ENCODE measurements at regions not wholly inside any gene's neighbourhood (a gene's known extent, or its start where the extent isn't known, plus 50 kb on each side); places are given as distances from the start of the nearest gene placed in this dataset.

GRCh38 chr21:31594726-31595125 is 64.8 kb upstream of the SOD1 start:
- H2BK120ac ChIP-seq (ENCODE audit: low read depth, low read length, poor library complexity, severe bottlenecking): no peak overlapping the region
- DNase-seq: no peak
- no peak overlapping the region for H4K8ac ChIP-seq (replicated peaks; ENCODE audit: insufficient read length, low read depth, low read length)
- H3K9ac ChIP-seq (ENCODE audit: extremely low read depth, insufficient read length, low read length): no peak overlapping the region
- H2BK20ac ChIP-seq (ENCODE audit: low read depth, low read length, poor library complexity, severe bottlenecking): no peak overlapping the region
- H3T11ph ChIP-seq (ENCODE audit: low read length): no peak overlapping the region
- H4K5ac ChIP-seq (ENCODE audit: insufficient read length, low read depth, low read length): no peak overlapping the region
- H3K4me2 ChIP-seq (ENCODE audit: insufficient read depth, insufficient read length, low read length): no peak overlapping the region
- H3K4me1 Mint-ChIP-seq: peaks cover 7 to 22% of the 10 kb centered on the region in 2 experiments
- H4K91ac ChIP-seq (ENCODE audit: insufficient read length, low read depth, low read length): no peak overlapping the region
- no peak overlapping the region for H2BK15ac ChIP-seq (ENCODE audit: low read depth, low read length)
- no peak overlapping the region for H2AFZ ChIP-seq (ENCODE audit: low read length)
- no peak for TF ChIP-seq CTCF (conservative IDR thresholded peaks at IDR 0.05)
- no peak overlapping the region for H2BK5ac ChIP-seq (ENCODE audit: insufficient read length, low read length)
- no peaks in the 10 kb centered on the region for H3K79me2 ChIP-seq (ENCODE audit: insufficient read depth, low read length)
- H3K27ac Mint-ChIP-seq: no peak overlapping the region
- H3K23ac ChIP-seq (ENCODE audit: insufficient read length, low read depth, low read length): no peak overlapping the region
- no peaks in the 10 kb centered on the region for H3K23me2 ChIP-seq (ENCODE audit: insufficient read length, low read depth, low read length, poor library complexity, severe bottlenecking)
- peaks cover 0 to 5% of the 10 kb centered on the region in 2 experiments; a peak in 1 of 5 replicates for H3K9me3 Mint-ChIP-seq
- no peaks in the 10 kb centered on the region for H3K36me3 Mint-ChIP-seq (ENCODE audit: insufficient read depth in 1 of 3, low read depth in 3 of 3)
- no peak overlapping the region for H3K14ac ChIP-seq (ENCODE audit: insufficient read depth, low read length)
- no peaks in the 10 kb centered on the region; the same call in 1 of the 2 replicates for H3K27me3 Mint-ChIP-seq (ENCODE audit: low read depth)
- no peaks in the 10 kb centered on the region for H3K4me1 ChIP-seq (ENCODE audit: insufficient read depth, low read length)
- H2BK12ac ChIP-seq (ENCODE audit: insufficient read length, low read depth, low read length): no peak overlapping the region
- H3K18ac ChIP-seq (ENCODE audit: insufficient read length, low read depth, low read length): no peak overlapping the region
- no peaks in the 10 kb centered on the region for H4K20me1 ChIP-seq (ENCODE audit: control insufficient read depth, insufficient read depth, insufficient read length)
- no CpG with 5 or more reads among the region's 6 CpGs for WGBS (ENCODE audit: extremely low coverage, insufficient read length, low lambda C conversion rate)
- no peak overlapping the region for H3K4me3 Mint-ChIP-seq
- no peak overlapping the region for H3K56ac ChIP-seq (ENCODE audit: insufficient read length, low read depth, low read length)
- H3K9me3 ChIP-seq (ENCODE audit: control insufficient read depth, low read depth, low read length): no peaks in the 10 kb centered on the region
- H3K79me1 ChIP-seq (ENCODE audit: insufficient read depth, low read depth, low read length, poor library complexity, severe bottlenecking): no peaks in the 10 kb centered on the region
- H3K27me3 ChIP-seq (ENCODE audit: insufficient read depth, low read length): no peaks in the 10 kb centered on the region
- no peak overlapping the region for H2AK5ac ChIP-seq (ENCODE audit: insufficient read length, low read length)
- H3K27ac ChIP-seq (ENCODE audit: insufficient read length, low read depth, low read length): no peak overlapping the region
- no peak overlapping the region for H3K4ac ChIP-seq (ENCODE audit: low read depth, low read length)
